ENCODE measurements at regions not wholly inside any gene's neighbourhood (a gene's known extent, or its start where the extent isn't known, plus 50 kb on each side); places are given as distances from the start of the nearest gene placed in this dataset.

DNA sequence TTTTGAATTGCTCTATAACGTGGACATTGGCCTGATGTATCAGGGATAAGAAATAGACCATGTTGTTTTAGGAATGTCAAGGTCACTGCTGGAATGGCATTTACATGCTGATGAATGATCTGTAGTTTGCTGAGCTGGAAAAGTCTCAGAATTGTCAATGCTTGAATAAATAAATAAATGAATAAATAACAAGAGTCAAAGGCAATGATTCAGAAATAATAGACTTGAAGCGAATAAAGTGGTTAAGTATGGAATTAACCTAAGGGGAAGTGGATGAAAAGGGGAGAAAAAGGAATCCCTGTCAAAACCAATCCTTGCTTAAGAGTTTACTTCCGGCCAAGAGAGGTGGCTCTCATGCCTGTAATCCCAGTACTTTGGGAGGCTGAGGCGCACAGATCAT is 1620.0 kb downstream of the SUCLG1 start:
- DNase-seq, result no peak

- no peak for DNase-seq
These were observed 1621.3 kb downstream of the SUCLG1 start for GRCh38 chr2:82837588-82838304.

GRCh38 chr2:82834893-82835292 is 1624.2 kb downstream of the SUCLG1 start:
- DNase-seq, result no peak

- no peak for DNase-seq
These were observed 1631.7 kb downstream of the SUCLG1 start for GRCh38 chr2:82827426-82827825.

DNA sequence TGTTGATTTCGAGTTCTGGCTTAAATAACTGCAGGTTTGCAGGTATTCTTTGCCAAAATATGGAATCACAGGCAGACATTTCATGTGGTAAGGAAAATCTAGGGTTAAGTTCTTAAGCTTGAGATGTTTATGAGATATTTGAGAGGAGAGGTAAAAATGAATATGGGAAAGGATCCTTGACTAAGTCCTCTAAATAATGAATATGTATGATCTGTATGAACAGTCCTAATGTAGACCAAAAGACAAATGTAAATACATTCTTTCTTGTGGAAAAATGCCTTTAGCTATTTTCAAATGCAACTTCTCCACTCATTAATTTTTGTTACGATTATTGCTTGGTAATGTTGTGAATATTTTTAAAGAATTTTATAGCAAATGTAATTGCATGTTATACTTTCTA is 1632.6 kb downstream of the SUCLG1 start:
- DNase-seq, result no peak

DNA sequence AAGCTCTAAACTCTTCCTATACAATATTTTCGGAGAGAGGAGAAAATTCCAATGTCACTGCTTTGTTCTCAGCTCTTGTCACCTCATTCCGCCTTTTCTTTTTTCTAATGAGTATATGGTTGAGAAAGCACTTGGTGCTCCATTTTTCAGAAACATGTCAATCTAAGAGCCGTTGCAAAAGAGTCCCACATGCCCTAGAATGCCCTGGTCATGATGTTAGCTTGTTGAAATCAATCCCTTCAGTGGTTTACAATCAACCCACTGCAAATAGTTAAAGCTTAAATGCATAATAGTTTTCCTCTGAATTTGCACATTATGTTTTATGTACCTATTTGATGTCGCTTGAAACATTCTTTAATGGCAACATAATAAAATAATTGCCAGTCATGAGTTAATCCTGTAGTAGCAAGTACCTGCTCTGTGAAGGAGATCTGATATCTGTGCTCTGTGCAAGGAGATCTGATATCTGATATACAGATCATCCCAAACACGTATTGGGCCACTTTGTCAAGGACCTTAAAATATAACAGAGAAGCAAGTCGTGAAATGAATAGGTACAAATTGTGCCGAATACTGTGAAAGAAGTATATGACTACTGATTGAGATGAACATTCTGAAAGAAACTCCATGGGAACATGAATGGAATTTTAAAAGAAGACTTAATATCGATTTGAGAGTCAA is 1633.5 kb downstream of the SUCLG1 start:
- DNase-seq, result no peak

DNA sequence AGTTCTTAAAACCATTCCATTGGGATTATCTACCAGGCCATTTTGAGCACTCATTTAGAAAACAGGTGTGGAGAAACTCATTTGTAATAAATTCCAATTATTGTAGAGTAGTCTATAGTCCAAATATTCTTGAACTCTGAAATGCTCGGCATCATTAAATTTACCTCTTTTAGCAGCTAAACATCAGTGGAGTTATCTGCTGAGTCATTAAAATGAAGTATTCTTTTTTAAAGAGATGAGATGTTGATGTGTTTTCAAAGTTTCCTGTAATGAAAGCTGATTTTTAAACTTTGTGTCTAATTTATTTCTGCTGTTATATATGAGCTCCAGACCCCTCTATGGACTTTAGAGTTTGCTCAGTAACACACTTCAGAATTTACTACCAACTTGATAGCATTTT is 1635.2 kb downstream of the SUCLG1 start:
- DNase-seq, result no peak

GRCh38 chr2:82819951-82820350 is 1639.1 kb downstream of the SUCLG1 start:
- no peak for DNase-seq

GRCh38 chr2:82814146-82814545 is 1644.9 kb downstream of the SUCLG1 start:
- DNase-seq, result no peak

DNA sequence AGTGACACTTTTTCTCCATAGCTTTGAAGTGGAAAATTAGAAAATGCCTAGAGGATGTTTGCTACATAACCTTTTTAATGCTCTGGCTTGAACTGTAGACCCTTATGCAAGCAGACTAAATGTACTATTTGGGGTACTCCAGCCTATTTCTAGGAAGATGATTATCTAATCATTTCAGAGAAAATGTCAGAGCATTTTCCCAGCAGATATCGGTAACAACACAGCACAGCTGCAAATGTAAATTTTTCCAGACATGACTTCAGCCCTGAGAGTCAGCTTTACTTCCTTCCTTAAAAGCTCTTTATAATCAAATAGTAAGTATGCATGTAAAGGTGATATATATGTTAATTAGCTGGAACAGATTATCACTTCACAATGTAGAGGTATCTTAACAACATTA is 1647.1 kb downstream of the SUCLG1 start:
- DNase-seq, result no peak

- DNase-seq, result no peak
These were observed 1655.8 kb downstream of the SUCLG1 start for GRCh38 chr2:82803307-82803706.

GRCh38 chr2:82797469-82797868 is 1661.6 kb downstream of the SUCLG1 start:
- no peak for DNase-seq

DNA sequence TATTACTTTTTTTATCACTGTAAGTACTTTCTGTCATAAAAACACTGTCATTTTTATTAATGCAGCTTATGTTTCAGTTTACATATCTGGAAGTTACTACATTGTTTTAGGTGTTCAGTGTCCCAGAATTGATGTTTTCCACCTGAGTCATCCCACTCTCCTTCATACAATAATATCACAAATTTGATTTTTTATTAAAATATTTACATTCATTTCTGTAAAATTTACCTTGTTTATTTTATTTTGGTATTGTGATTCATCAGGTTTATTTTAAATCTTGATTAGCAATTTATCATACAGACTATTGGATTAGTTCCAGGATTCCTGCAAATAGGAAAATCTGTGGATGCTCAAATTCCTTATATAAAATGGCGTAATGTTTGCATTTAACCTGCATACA is 1662.9 kb downstream of the SUCLG1 start:
- no peak for DNase-seq

GRCh38 chr2:82795446-82795845 is 1663.6 kb downstream of the SUCLG1 start:
- no peak for DNase-seq

DNA sequence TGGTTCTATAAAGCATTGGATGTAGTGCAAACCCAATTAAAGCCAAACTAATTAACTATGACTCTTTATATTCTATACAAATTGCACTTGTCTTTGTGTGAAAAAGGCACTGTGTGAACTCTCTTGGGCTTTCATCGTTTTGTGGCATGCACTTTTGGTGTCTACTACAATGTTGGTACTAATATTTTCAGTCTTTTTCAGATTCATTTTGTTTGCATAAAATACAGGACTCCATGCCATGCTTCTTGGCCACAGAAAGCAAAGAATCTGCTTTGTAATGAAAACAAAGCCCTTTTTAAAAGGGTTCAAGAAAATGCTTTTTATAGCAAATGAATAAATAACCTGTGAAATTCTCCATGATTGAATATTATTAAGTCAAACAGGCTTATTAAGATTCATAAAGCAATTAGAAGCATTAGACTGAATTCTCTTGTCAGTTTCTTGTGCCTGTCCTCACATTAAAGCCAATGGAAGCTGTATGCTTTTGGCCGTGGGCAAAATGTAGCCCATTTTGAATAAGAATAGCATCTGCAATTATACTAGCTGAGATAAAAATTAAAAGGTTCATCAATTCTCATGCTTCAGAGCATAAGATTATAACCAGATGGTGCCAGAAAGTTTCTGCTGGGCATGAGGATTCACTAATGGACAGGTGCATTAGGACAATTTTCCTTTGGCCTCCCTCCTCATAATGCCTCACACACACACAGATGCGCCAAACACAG is 1665.2 kb downstream of the SUCLG1 start:
- no peak for DNase-seq

DNA sequence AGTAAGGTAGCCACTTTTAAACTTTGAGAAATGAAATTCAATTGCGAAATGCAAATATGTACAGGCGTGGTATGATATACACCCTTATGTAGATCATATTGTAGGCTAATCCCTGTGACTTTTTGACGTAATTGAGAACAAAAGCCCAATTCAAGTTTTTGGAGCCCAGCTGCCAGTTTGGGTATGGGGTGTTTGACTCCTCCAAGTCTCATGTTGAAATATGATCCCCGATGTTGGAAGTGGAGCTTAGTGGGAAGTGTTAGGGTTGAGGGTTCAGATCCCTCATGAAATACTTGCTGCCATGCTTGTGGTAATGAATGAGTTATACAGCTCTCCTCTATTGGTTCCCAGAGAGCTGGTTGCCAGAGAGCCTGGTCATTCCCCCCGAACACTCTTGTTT is 1666.8 kb downstream of the SUCLG1 start:
- DNase-seq, result no peak

GRCh38 chr2:82790206-82791021 is 1668.7 kb downstream of the SUCLG1 start:
- no peak for DNase-seq

DNA sequence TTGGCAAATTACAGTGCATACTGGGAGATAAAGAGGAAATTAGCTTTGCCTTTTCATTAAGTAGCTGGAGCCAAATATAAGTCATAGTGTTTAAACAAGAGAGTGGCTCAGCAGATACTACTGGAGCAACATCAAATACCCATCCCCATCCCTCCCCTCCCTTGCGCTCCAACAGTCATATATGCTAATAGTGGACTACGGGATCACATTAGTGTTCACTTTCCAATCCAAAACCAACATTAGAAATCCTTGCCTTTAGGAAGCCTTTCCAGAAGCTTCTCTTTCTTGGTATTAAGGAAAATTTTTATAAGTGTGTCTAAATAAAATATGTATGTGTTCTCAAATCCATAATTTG is 1669.3 kb downstream of the SUCLG1 start:
- DNase-seq, result no peak

GRCh38 chr2:82781176-82781915 is 1677.7 kb downstream of the SUCLG1 start:
- no peak for DNase-seq

DNA sequence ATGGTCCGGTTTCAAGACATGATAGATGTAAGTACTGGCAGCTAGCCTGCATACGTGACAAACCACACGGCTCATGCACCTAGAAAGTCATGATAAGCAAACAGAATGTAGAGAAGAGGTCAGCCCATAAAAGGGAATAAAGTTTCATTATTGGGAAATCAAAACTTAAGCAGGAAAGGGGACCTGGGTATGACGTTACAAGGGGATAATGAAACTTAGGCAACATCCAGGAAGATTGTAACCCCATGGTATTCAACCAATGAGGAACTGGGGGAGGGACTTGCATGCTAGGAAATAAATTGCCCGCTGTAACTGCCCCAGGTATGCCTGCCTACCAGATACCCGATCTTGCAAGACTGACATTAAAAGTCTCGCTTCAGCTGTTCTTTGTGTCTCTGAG is 1679.0 kb downstream of the SUCLG1 start:
- no peak for DNase-seq

GRCh38 chr2:82752396-82752795 is 1706.7 kb downstream of the SUCLG1 start:
- no peak for DNase-seq

- DNase-seq, result no peak
These were observed 1710.4 kb downstream of the SUCLG1 start for GRCh38 chr2:82748653-82749052.

GRCh38 chr2:82740527-82740926 is 1718.6 kb downstream of the SUCLG1 start:
- DNase-seq, result no peak

Data from 8988T (cell line).